LNCAP (cell line): ENCODE measurements at regions not wholly inside any gene's neighbourhood (a gene's known extent, or its start where the extent isn't known, plus 50 kb on each side); places are given as distances from the start of the nearest gene placed in this dataset.

Experiments used
- CTCF ChIP-seq: fragments of 450-650 bp; IDR thresholded peaks from 2 replicates; pipeline ENCODE4 v1.5.1; 2017; ENCODE audit warnings: mild to moderate bottlenecking

GRCh38 chr5:56633950-56634349 lies 181.4 kb upstream of the MAP3K1 start:
- TF ChIP-seq CTCF, result no peak

GRCh38 chr5:56632939-56633338 lies 182.4 kb upstream of the MAP3K1 start:
- no peak for TF ChIP-seq CTCF

- TF ChIP-seq CTCF, result no peak
Measured at GRCh38 chr5:56632199-56632598, 183.2 kb upstream of the MAP3K1 start.

- no peak for TF ChIP-seq CTCF
Measured at GRCh38 chr5:56631719-56632118, 183.6 kb upstream of the MAP3K1 start.

- TF ChIP-seq CTCF, result no peak
Measured at GRCh38 chr5:56625541-56625940, 189.8 kb upstream of the MAP3K1 start.

- no peak for TF ChIP-seq CTCF
Measured at GRCh38 chr5:56624751-56625150, 190.6 kb upstream of the MAP3K1 start.

GRCh38 chr5:56622141-56622540 lies 193.2 kb upstream of the MAP3K1 start:
- no peak for TF ChIP-seq CTCF

GRCh38 chr5:56620903-56621677 lies 194.3 kb upstream of the MAP3K1 start:
- no peak for TF ChIP-seq CTCF
